NCI-H2029 treated with DMSO at 0.1 percent for 48 hours (cell line): ENCODE measurements at regions not wholly inside any gene's neighbourhood (a gene's known extent, or its start where the extent isn't known, plus 50 kb on each side); places are given as distances from the start of the nearest gene placed in this dataset.

Source experiments
- DNase-seq: peaks from one replicate; lab custom pipeline; 2025; lab: John Stamatoyannopoulos, UW

DNA sequence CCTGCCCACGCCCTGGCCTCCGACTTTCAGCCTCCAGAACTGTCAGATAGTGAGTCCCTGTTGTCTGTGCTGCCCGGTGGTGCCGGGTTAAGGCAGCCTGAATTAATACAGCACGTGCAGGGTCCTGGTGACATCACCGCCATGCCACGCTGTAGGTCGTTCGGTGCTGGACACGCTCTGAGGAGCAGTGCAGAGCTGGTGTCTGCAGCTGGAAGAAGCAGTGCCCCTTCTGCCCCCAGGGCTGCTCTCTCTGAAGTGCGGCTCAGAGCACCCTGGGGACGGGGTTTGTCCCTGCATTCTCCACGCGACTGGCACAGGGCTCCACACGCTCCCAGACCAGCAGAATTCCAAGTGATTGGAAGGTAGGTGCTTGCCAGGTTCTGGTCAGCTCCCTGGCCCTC lies 831.5 kb downstream of the TBC1D22A start:
- DNase-seq, result no peak

DNA sequence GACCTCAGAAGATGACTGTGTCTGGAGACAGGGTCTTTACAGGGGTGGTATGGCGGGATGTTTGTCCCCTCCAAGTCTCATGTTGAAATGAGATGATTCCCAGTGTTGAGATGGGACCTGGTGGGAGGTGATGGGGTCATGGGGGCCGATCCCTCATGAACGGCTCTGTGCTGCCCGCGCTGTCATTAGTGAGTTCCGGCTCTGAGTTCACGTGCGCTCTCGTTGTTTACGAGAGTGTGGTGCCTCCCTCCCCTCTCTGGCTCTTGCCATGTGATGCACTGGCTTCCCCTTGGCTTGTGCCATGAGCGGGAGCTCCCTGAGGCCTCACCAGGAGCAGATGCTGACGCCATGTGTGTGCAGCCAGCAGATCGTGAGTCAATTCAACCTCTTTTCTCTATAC lies 830.8 kb downstream of the TBC1D22A start:
- no peak for DNase-seq

DNA sequence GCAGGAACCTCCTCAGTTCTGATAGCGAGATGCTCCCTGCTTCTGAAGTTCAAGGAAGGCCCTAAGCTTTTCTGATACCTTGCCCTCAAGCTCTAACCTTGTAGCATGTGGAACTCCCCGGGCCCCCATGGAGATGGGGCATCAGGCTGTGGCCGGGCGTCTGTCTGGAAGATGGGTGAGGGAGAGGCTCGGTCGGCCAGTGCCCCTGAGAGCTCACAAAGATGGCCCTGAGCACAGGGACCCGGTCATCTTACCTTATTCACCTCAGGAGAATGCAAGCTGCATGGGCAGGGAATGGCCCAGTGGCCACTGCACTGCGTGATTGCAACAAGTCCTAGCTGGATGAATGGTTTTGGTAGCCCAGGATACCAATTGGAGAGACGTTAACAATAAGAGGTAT lies 830.3 kb downstream of the TBC1D22A start:
- DNase-seq, result no peak

DNA sequence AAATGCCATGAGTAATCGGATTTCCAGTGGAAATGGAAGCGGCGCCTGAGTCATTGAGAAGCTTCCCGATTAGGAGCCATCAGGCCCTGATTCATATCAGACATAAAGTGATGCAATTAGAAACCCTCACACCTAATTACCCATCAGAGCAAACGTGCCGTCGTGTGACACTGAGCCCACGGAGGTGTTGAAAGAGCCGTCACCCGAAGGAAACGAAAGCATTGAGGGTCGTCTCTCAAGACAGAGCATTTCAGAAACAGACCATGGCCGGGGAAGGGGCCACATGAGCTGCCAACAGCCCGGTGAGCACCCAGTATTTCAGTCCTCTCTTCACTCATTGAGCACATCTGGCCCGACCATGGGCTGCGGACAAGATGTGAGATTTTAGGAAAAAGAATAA lies 829.3 kb downstream of the TBC1D22A start:
- DNase-seq, result no peak

DNA sequence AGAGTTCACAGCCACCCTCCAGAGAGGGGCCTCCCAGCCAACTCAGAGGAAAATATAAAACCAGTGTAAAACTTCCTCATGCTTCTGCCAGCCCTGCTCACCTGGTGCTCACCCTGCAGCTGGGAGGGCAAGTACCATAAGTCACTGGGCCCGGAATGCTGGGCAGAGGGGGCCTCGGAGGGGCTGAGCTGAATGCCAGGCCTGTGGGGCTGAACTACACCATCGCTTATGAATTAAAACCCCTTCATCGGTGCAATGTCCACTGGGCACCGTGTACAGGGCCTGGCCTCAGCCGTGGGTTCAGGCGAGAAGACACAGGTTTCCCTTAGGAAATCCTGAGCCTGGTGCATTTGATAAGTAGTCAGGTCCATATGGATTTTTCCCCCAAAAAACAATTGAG lies 828.6 kb downstream of the TBC1D22A start:
- no peak for DNase-seq

- DNase-seq, result no peak
Observed at GRCh38 chr22:47589271-47590250, 827.1 kb downstream of the TBC1D22A start.

DNA sequence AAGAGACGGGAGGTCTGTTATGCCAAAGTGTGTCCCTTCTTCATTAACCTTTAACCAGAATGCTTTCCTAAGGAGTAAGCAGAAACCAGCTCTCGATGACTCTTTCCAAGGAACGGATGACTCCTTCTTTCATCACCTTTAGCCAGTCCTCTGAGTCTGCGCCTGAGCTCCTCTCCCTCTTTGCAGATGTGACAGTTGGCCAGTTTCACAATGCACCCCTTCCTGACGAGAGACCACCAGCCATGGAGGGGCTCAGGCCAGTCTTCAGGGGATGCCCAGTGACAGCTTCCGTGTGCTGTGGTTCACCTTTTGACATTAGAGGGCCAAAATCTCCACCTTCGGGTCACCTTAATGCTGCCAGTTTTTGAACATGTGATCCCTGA lies 826.1 kb downstream of the TBC1D22A start:
- no peak for DNase-seq

GRCh38 chr22:47587861-47588577 lies 825.6 kb downstream of the TBC1D22A start:
- DNase-seq, result no peak

GRCh38 chr22:47587361-47587760 lies 824.9 kb downstream of the TBC1D22A start:
- no peak for DNase-seq

DNA sequence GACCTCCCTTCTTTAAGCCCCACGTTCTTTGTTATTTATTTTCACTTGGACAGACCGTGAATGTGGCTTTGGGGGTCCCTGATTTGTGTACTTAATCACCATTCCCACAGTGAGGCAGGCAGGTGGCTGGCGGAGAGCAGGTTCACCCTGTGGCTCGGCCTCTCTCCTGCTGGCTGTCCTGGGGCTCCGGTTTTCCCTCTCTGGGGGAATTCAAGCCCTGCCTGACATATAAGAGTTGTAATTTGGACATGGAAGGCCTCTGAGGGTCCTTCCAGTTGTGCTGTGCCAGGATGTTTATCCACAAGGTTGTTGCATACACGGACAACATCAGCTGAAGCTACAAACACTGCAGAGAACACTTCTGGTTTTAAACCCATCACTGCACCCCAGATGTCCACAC lies 824.5 kb downstream of the TBC1D22A start:
- DNase-seq, result no peak

DNA sequence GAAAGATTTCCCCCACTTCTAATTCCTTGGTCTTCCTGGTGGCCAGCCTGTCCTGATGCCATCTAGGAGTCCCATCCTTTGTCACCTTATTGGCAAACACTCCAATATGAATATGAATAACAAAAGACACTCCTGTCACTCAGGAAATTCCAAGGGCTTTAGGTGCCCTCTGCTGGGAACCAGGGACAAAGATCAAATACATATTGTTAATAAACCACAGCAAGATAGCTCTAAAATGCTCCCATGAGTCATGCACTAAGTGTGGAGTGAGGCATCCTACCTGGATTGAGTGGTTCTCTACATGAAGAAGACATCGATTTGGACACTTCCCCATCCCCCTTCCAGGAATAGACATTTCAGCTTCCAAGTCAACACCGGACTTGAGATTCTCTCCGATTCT lies 823.6 kb downstream of the TBC1D22A start:
- peak; percentile 20 for DNase-seq

DNA sequence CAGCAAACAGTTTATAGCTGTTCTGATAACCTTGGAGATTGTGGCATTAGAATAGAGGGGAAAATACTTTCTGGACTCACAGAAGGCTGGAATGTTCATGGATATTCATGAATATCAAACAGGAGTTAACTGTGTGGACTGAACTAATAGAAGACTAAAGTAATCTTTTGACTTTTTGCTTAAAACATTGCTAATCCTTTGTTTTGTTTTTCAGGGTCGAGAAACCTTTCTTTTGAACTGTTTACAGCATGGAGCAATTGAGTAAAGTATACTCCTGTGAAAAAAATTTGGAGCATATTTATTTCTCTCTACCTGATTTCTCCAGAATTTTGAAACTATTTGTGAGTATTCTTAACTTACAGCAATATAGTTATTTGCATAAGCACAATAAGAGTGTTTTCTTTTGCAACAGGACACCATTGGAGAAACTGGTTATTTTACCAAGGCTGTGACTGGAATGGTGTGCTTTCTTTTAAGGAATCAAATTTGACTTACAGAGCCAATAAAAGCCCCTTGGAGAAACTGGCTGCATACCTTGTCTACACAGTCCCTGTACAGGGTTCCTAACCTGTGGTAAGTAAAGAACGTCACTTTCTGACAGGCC lies 821.6 kb downstream of the TBC1D22A start:
- DNase-seq, result no peak

- DNase-seq, result no peak
Observed at GRCh38 chr22:47582067-47582466, 819.6 kb downstream of the TBC1D22A start.

- DNase-seq, result no peak
Observed at GRCh38 chr22:47580121-47580520, 817.7 kb downstream of the TBC1D22A start.

- no peak for DNase-seq
Observed at GRCh38 chr22:47576908-47577307, 814.5 kb downstream of the TBC1D22A start.

DNA sequence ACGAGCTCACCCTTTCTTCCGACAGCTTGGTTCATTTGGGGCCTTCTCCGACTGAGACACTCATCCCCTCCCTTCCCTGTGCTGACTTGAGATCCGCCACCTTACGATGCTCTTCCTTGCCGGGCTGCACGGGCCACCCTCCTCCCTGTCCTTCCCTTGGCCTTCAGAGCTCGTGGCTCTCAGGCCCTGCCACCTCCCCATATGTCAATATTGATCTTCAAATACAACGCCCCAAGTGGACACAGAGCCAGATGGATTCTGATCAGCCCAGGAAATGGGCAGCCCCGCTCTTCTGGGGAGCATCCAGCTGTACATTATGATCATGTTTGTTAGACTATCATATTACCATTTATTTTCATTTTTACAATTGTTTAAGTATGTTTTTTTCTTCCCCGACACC lies 812.8 kb downstream of the TBC1D22A start:
- no peak for DNase-seq

- no peak for DNase-seq
Observed at GRCh38 chr22:47574556-47574955, 812.1 kb downstream of the TBC1D22A start.

- DNase-seq, result no peak
Observed at GRCh38 chr22:47573141-47573540, 810.7 kb downstream of the TBC1D22A start.

DNA sequence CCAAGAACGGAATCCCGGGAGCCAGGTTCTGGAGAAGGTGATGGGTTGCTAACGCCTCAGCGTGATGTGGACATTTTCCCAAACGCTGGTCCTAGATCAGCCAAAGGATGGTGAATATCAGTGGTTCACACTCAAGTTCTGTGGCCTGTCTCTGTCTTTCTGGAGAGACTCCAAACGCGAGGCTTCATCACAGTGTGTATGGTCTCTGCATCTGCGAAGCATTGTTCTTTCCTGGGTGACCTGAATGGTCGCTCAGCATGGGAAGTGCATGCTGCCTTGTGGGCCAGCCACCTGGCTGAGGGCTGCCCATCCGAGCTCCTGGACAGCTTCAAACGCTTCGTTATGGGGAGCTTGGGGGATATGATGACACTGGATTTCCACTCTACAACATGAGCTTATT lies 810.0 kb downstream of the TBC1D22A start:
- no peak for DNase-seq

DNA sequence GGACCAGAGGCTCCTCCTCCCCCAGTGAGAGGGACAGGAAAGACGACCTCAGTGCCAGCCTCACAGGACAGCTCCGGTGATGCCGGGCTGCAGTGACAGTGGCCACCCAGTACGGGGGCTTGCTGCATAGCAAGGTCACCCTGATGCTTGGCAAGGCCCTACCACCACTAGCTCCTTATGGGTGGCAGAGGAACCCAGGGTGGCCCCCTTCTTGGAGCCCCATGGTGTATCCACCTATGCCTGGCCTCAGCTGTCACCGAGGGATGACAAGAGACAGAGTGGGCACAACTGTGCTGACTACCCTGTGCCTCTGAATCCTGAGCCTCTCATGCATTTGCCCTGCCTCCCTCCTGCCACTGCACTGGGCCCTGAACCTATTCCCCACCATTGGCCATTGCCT lies 809.2 kb downstream of the TBC1D22A start:
- no peak for DNase-seq

GRCh38 chr22:47570851-47571250 lies 808.4 kb downstream of the TBC1D22A start:
- no peak for DNase-seq

DNA sequence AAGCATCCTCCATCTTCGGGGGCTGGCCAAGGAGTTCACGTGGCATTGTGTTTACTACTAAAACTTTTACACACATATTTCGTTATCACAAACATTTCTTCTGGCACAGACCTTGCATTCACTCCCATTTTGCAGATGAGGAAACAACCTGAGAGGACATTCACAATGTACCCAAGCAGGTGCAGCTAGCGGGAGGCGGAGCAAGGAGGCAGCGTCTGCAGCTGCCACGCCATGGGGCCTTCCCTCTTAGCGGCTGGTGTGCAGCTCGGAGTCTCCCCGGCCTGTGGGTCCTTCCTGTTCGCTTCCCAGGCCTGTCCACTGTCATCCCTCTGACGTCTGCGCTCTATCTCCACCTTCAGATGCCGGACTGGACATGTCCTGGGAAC lies 807.8 kb downstream of the TBC1D22A start:
- no peak for DNase-seq
